Right cardiac atrium (tissue), 5 donors: ENCODE measurements at regions not wholly inside any gene's neighbourhood (a gene's known extent, or its start where the extent isn't known, plus 50 kb on each side); places are given as distances from the start of the nearest gene placed in this dataset.
A peak's percentile ranks its signal among the peaks of the same experiment; 100 is the strongest.
"Not testable (repeated sequence)": the region's sequence is repeated elsewhere in the genome, so short reads cannot be mapped to it uniquely, and the experiment has no call there.

ENCODE experiments used
- ATAC-seq, 2 donors: fragments of 200-7000 bp; cut with Tn5 transposase; one replicate each; pipeline versions ENCODE4 v1.8.0 to v1.9.1; 2020; ENCODE audit warnings: moderate library complexity in 2 of 2, mild to moderate bottlenecking in 1 of 2
- DNase-seq, 3 donors: peaks; one replicate each; pipeline ENCODE4 v3.0.0-alpha.2; 2020
- H3K27ac ChIP-seq: one replicate; pipeline ENCODE4 v1.5.1; 2013; ENCODE audit warnings: mild to moderate bottlenecking, low read length, control low read depth, moderate library complexity
- H3K27me3 ChIP-seq: one replicate; pipeline ENCODE4 v1.6.1; 2013; ENCODE audit not compliant: control insufficient read depth, insufficient read depth
- H3K4me1 ChIP-seq: one replicate; pipeline ENCODE4 v1.6.1; 2013; ENCODE audit warnings: low read length; ENCODE audit not compliant: control insufficient read depth, insufficient read depth
- H3K4me3 ChIP-seq: one replicate; pipeline ENCODE4 v1.5.1; 2013; ENCODE audit warnings: low read length, control low read depth
- H3K9me3 ChIP-seq: one replicate; pipeline ENCODE4 v1.6.1; 2013; ENCODE audit warnings: low read length; ENCODE audit not compliant: control insufficient read depth
- WGBS: extraction: QIAGEN DNeasy Blood & Tissue Kit; methylation state at CpG from one replicate; pipeline ENCODE4 v1.1.7; 2013; 5-methylcytosine and 5-hydroxymethylcytosine counted together
- intact Hi-C, 4 donors: fragments of 100-400 bp; cut with DNase I; formaldehyde crosslinking; loops; one replicate each; pipeline versions ENCODE4 v1.11.0 to v1.14.0; 2022 to 2023
- donor health status: healthy with polysubstance abuse.
- donor health status: DM: no; HTN: yes; CAD: no.
- donor health status: DM: no; HTN: no; CAD: no.
- donor health status: DM: no; HTN: yes; CAD: no; lungs with severe emphysema.
- donor health status: DM: yes; HTN: yes; CAD: no.

- WGBS: 67% methylated on average over 1 of the region's 1 CpG
- H3K27me3 ChIP-seq: no peaks in the 10 kb centered on the region
- no peaks in the 10 kb centered on the region for H3K4me1 ChIP-seq
- ATAC-seq: no peak
- DNase-seq: no peak
- H3K27ac ChIP-seq: no peak overlapping the region
- no peak overlapping the region for H3K4me3 ChIP-seq
- no peaks in the 10 kb centered on the region for H3K9me3 ChIP-seq
- intact Hi-C loops: no loop called here
Observed at GRCh38 chrX:67347145-67347544, 196.7 kb upstream of the AR start.

DNA sequence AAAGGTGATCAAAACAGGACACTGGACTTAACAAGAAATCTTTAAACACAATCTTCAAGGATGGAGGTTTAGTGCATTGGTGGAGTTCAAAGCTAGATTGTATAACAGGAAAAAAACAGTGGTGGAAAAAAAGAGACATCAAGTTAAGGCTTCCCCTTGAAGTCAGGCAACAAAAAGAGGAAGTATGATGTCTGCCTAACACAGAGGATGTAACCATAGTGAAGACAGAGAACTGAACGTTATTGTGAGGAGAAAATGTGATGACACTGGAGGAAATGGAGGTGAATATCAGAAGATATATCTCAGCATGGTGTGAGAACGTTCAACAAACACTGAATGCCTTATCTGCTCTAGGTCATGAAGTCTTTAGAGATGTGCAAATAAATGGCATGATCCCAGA lies 192.4 kb upstream of the AR start:
- no peak for ATAC-seq
- Histone ChIP-seq H3K4me1 (no peaks in the 10 kb centered on the region), H3K27me3 (no peaks in the 10 kb centered on the region), H3K4me3 (no peak overlapping the region), H3K27ac (no peak overlapping the region), H3K9me3 (no peaks in the 10 kb centered on the region)
- intact Hi-C loops: no loop called here
- no peak for DNase-seq
- 25% methylated on average over 2 of the region's 2 CpGs for WGBS

DNA sequence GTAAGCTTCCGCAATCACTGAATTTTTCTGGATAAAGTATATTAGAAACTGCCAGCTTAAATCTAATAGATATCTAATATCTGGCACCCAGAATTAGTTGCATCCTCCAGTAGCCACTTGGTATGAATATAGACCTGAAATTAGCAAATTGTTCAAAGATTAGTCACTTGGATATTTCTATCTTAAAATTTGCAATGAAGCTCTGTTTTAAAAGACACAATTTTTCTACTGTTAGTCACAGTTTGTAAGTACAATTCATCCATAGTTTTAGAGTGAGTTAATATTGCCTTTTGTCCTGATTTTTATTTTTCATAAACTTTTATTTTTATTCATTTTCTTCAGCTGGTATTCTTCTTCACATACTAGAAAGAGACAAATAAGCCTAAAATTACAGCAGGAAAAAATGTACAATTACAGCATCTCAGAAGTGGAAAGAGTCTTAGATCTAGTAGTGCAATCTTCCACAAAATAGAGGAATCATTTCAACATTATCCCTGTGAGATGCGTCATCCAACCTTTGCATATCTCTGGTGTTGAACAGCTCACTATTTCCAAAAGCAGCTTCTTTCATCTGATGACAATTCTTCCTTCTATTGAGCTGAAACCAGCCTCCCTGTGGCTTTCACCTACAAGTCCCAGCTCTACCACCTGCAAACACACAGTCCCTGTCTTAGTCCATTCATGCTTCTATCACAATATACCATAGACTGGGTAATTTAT lies 190.0 kb upstream of the AR start:
- Histone ChIP-seq H3K27me3 (no peaks in the 10 kb centered on the region), H3K4me3 (no peak overlapping the region), H3K27ac (no peak overlapping the region), H3K4me1 (no peaks in the 10 kb centered on the region), H3K9me3 (no peaks in the 10 kb centered on the region)
- intact Hi-C loops: no loop called here
- ATAC-seq (no peak), DNase-seq (no peak)
- 95% methylated on average over 2 of the region's 2 CpGs for WGBS

DNA sequence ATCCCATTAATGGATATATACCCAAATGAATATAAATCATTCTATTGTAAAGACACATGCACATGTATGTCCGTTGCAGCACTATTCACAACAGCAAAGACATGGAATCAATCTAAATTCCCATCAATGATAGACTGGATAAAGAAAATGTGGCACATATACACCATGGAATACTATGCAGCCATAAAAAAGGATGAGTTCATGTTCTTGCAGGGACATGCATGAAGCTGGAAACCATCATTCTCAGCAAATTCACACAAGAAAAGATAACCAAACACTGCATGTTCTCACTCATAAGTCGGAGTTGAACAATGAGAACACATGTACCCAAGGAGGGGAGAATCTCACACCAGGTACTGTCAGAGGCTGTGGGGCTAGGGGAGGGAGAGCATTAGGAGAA lies 182.6 kb upstream of the AR start:
- DNase-seq, ATAC-seq, H3K4me1 ChIP-seq, H3K9me3 ChIP-seq, H3K27ac ChIP-seq, intact Hi-C loops, H3K27me3 ChIP-seq, H3K4me3 ChIP-seq: not testable (repeated sequence)
- WGBS: 81% methylated on average over 2 of the region's 2 CpGs

DNA sequence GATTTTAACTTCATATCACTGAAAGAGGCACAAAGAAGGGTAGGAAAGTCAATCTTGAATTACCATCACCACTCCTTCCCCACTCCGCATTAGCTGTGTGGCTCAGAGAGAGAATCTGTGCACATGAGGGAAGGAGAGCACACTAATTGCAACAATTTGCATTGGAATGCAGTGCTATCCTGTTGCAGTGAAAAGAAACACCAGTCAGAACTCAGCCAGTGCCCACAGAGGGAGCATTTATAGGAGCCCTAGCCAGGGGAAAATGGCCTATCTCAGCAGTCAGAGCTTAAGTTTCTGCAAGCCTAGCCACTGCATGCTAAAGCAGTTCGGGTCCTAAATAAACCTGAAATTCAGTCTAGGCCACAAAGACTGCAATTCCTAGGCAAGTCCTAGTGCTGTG lies 159.4 kb upstream of the AR start:
- no peak for ATAC-seq
- no peak for DNase-seq
- WGBS: 82% methylated on average over 2 of the region's 2 CpGs
- intact Hi-C loops: no loop called here
- Histone ChIP-seq H3K9me3 (no peaks in the 10 kb centered on the region), H3K4me3 (no peak overlapping the region), H3K4me1 (no peaks in the 10 kb centered on the region), H3K27me3 (no peaks in the 10 kb centered on the region), H3K27ac (no peak overlapping the region)

GRCh38 chrX:67408423-67409079 lies 135.3 kb upstream of the AR start:
- no peaks in the 10 kb centered on the region for H3K27me3 ChIP-seq
- no peaks in the 10 kb centered on the region for H3K9me3 ChIP-seq
- intact Hi-C loops: no loop called here
- DNase-seq (peak in 2 of 3 donors; percentile 25 to 37), ATAC-seq (no peak)
- no peaks in the 10 kb centered on the region for H3K4me1 ChIP-seq
- no peak overlapping the region for H3K27ac ChIP-seq
- no peak overlapping the region for H3K4me3 ChIP-seq
- WGBS: 85% methylated on average over 19 of the region's 19 CpGs

GRCh38 chrX:67415937-67416336 lies 127.9 kb upstream of the AR start:
- Histone ChIP-seq H3K27ac (no peak overlapping the region), H3K4me1 (no peaks in the 10 kb centered on the region), H3K9me3 (no peaks in the 10 kb centered on the region), H3K27me3 (no peaks in the 10 kb centered on the region), H3K4me3 (no peak overlapping the region)
- ATAC-seq (no peak), DNase-seq (no peak)
- 77% methylated on average over 2 of the region's 2 CpGs for WGBS
- intact Hi-C loops: no loop called here

- intact Hi-C loops: no loop called here
- DNase-seq (no peak), ATAC-seq (no peak)
- WGBS: 69% methylated on average over 2 of the region's 2 CpGs
- no peaks in the 10 kb centered on the region for H3K27me3 ChIP-seq
- no peak overlapping the region for H3K27ac ChIP-seq
- H3K4me3 ChIP-seq: no peak overlapping the region
- no peaks in the 10 kb centered on the region for H3K4me1 ChIP-seq
- H3K9me3 ChIP-seq: no peaks in the 10 kb centered on the region
Observed at GRCh38 chrX:67426946-67427345, 116.9 kb upstream of the AR start.

- no peaks in the 10 kb centered on the region for H3K9me3 ChIP-seq
- no peak for DNase-seq
- WGBS: 59% methylated on average over 1 of the region's 1 CpG
- H3K4me3 ChIP-seq: no peak overlapping the region
- no peak for ATAC-seq
- H3K27me3 ChIP-seq: no peaks in the 10 kb centered on the region
- H3K4me1 ChIP-seq: no peaks in the 10 kb centered on the region
- intact Hi-C loops: no loop called here
- no peak overlapping the region for H3K27ac ChIP-seq
Observed at GRCh38 chrX:67435536-67435935, 108.3 kb upstream of the AR start.

- intact Hi-C loops: no loop called here
- no peaks in the 10 kb centered on the region for H3K9me3 ChIP-seq
- no peaks in the 10 kb centered on the region for H3K4me1 ChIP-seq
- DNase-seq: peak in 2 of 3 donors; percentile 5 to 29
- no peaks in the 10 kb centered on the region for H3K27me3 ChIP-seq
- H3K4me3 ChIP-seq: no peak overlapping the region
- no peak overlapping the region for H3K27ac ChIP-seq
- peak in 1 of 2 donors; percentile 72 for ATAC-seq
Observed at GRCh38 chrX:67436867-67437266, 107.0 kb upstream of the AR start.

GRCh38 chrX:67437821-67438220 lies 106.0 kb upstream of the AR start:
- Histone ChIP-seq H3K27me3 (no peaks in the 10 kb centered on the region), H3K4me1 (no peaks in the 10 kb centered on the region), H3K9me3 (no peaks in the 10 kb centered on the region), H3K27ac (no peak overlapping the region), H3K4me3 (no peak overlapping the region)
- DNase-seq: no peak
- ATAC-seq: no peak
- 68% methylated on average over 3 of the region's 3 CpGs for WGBS
- intact Hi-C loops: no loop called here
